A673 (cell line): ENCODE measurements at regions not wholly inside any gene's neighbourhood (a gene's known extent, or its start where the extent isn't known, plus 50 kb on each side); places are given as distances from the start of the nearest gene placed in this dataset.

Experiments used
- BruUV-seq: library from RNA; stranded (reverse); fragments of 400-500 nt; replicated peaks from 2 replicates; lab custom pipeline; 2021; lab: Mats Ljungman, UMichigan
- CTCF ChIA-PET: fragments of 300-600 bp; sonication (Branson Sonifier 250); formaldehyde crosslinking; loops from one replicate; lab custom pipeline; 2022; ENCODE audit warnings: antibody characterized with exemption; lab: Charles Lee
- POLR2A ChIA-PET: fragments of 300-600 bp; sonication (Branson Sonifier 250); formaldehyde crosslinking; loops from one replicate; lab custom pipeline; 2022; ENCODE audit warnings: antibody characterized with exemption; ENCODE audit not compliant: low non-redundant PET; lab: Charles Lee
- DNase-seq: peaks from one replicate; pipeline ENCODE4 v3.0.0-alpha.2; 2015; ENCODE audit warnings: low spot score
- H3K27ac ChIP-seq: fragments of 200-600 bp; sonication (generic); 2 replicates; pipeline ENCODE4 v1.5.1; 2016; ENCODE audit warnings: mixed run types, low read depth, mild to moderate bottlenecking, mixed read lengths, antibody characterized with exemption, low read length; ENCODE audit not compliant: poor library complexity, severe bottlenecking
- H3K27me3 ChIP-seq: fragments of 200-600 bp; sonication (generic); replicated peaks from 2 replicates; pipeline ENCODE4 v1.6.1; 2017; ENCODE audit warnings: mixed run types, low read depth, mild to moderate bottlenecking, mixed read lengths, antibody characterized with exemption, low read length; ENCODE audit not compliant: insufficient read depth, poor library complexity
- H3K36me3 ChIP-seq: fragments of 200-600 bp; sonication (generic); 2 replicates; pipeline ENCODE4 v1.6.1; 2016; ENCODE audit warnings: mixed run types, mild to moderate bottlenecking, mixed read lengths, antibody characterized with exemption, low read length; ENCODE audit not compliant: insufficient read depth, poor library complexity, severe bottlenecking
- H3K4me1 ChIP-seq: fragments of 200-600 bp; sonication (generic); 2 replicates; pipeline ENCODE4 v1.6.1; 2017; ENCODE audit warnings: mixed run types, mild to moderate bottlenecking, mixed read lengths, antibody characterized with exemption, low read length; ENCODE audit not compliant: insufficient read depth, poor library complexity, severe bottlenecking
- H3K4me3 ChIP-seq: fragments of 200-600 bp; sonication (generic); 2 replicates; pipeline ENCODE4 v1.5.1; 2016; ENCODE audit warnings: low read depth, mixed run types, mild to moderate bottlenecking, mixed read lengths, low read length; ENCODE audit not compliant: poor library complexity, severe bottlenecking
- H3K9me3 ChIP-seq: fragments of 200-600 bp; sonication (generic); 2 replicates; pipeline ENCODE4 v1.6.1; 2016; ENCODE audit warnings: mixed run types, low read depth, mild to moderate bottlenecking, mixed read lengths, antibody characterized with exemption, low read length; ENCODE audit not compliant: poor library complexity, severe bottlenecking
- EZH2 ChIP-seq: fragments of 200-600 bp; sonication (generic); IDR thresholded peaks from 2 replicates; pipeline ENCODE4 v1.6.1; 2017; ENCODE audit warnings: borderline replicate concordance, low read depth, mild to moderate bottlenecking, mixed read lengths, antibody characterized with exemption, low read length; ENCODE audit not compliant: poor library complexity, severe bottlenecking
- intact Hi-C: fragments of 100-400 bp; cut with micrococcal nuclease; formaldehyde crosslinking; loops from one replicate; pipeline ENCODE4 v1.10.0; 2022; ENCODE audit not compliant: unreplicated experiment
- TF ChIP-seq, protein P1 (sequence below): fragments of 300-800, 200-600 bp; sonication (generic); conservative IDR thresholded peaks from 2 replicates; pipeline ENCODE4 v1.5.1; 2017; ENCODE audit warnings: low read depth, mild to moderate bottlenecking, antibody characterized with exemption, low read length, moderate library complexity, mixed read lengths

DNA sequence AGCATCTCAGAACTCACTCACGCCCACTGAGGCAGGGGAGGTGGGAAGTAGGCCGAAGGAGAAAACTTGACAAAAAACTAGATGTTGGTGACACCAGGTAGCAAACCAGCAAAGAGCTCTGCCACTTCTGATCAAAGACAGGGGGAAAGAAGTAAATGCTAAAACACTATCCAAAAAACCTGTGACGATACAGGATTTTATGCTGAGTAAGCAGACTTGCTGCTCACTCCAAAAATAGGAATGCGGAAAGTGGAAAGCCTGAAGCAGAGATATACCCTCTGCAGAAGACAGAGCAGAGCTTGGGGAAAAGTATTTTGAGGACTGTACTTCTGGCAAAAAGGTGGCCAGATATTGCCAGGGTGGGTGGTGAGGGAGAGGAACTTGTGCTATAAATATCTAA lies 73.3 kb upstream of the YPEL5 start:
- CTCF ChIA-PET, result interaction anchor here (0.5 to 0.7 kb wide), 3 partner anchors 124 to 1813 kb away, joined by 4 to 8 read pairs (median 4); no protein-coding TSS in a partner anchor
- DNase-seq, result no peak
- H3K36me3 ChIP-seq, result no peaks in the 10 kb centered on the region
- no peaks in the 10 kb centered on the region for H3K4me1 ChIP-seq
- no peak overlapping the region for H3K4me3 ChIP-seq
- H3K9me3 ChIP-seq, result no peaks in the 10 kb centered on the region
- POLR2A ChIA-PET, result interaction anchor here (0.6 kb wide), 1 partner anchor 957 kb away, joined by 4 read pairs; no protein-coding TSS in a partner anchor
- H3K27me3 ChIP-seq, result no peaks in the 10 kb centered on the region
- TF ChIP-seq, protein P1, sequence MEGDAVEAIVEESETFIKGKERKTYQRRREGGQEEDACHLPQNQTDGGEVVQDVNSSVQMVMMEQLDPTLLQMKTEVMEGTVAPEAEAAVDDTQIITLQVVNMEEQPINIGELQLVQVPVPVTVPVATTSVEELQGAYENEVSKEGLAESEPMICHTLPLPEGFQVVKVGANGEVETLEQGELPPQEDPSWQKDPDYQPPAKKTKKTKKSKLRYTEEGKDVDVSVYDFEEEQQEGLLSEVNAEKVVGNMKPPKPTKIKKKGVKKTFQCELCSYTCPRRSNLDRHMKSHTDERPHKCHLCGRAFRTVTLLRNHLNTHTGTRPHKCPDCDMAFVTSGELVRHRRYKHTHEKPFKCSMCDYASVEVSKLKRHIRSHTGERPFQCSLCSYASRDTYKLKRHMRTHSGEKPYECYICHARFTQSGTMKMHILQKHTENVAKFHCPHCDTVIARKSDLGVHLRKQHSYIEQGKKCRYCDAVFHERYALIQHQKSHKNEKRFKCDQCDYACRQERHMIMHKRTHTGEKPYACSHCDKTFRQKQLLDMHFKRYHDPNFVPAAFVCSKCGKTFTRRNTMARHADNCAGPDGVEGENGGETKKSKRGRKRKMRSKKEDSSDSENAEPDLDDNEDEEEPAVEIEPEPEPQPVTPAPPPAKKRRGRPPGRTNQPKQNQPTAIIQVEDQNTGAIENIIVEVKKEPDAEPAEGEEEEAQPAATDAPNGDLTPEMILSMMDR, result no peak
- TF ChIP-seq EZH2, result no peak
- no TSS peak for BruUV-seq
- H3K27ac ChIP-seq, result no peak overlapping the region
- intact Hi-C loops, result loop anchor here (2.0 to 10.0 kb wide), 5 partner anchors 151 to 1249 kb away; no protein-coding TSS in a partner anchor

DNA sequence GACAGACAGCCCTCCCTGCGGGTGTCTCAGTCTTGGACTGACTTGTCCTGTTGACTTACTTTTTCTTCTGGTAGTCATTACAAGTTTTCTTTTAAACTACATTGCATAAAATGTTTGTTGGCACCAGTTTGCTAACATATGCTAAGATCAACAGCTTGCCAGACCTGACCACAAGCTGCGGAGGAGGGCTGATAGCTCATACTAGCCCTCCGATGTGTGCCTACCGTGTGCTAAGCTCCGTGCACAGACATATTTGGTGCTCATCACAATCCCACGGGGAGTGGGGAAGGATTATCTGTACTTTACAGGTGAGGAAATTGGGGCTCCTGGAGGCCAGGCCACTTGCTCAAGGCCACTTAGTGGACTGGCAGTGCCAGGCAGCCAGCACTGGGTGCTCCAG lies 72.8 kb upstream of the YPEL5 start:
- H3K4me1 ChIP-seq, result no peaks in the 10 kb centered on the region
- DNase-seq, result no peak
- no peaks in the 10 kb centered on the region for H3K27me3 ChIP-seq
- no peak overlapping the region for H3K4me3 ChIP-seq
- intact Hi-C loops, result loop anchor here (5.0 to 10.0 kb wide), 4 partner anchors 232 to 1249 kb away; no protein-coding TSS in a partner anchor
- POLR2A ChIA-PET, result interaction anchor here (0.6 kb wide), 1 partner anchor 958 kb away, joined by 4 read pairs; no protein-coding TSS in a partner anchor
- H3K27ac ChIP-seq, result no peak overlapping the region
- TF ChIP-seq, protein P1, result no peak
- TF ChIP-seq EZH2, result no peak
- BruUV-seq, result no TSS peak
- CTCF ChIA-PET, result interaction anchor here (0.5 to 0.7 kb wide), 2 partner anchors 124 to 1026 kb away, joined by 4 to 8 read pairs; no protein-coding TSS in a partner anchor
- H3K36me3 ChIP-seq, result no peaks in the 10 kb centered on the region
- no peaks in the 10 kb centered on the region for H3K9me3 ChIP-seq

DNA sequence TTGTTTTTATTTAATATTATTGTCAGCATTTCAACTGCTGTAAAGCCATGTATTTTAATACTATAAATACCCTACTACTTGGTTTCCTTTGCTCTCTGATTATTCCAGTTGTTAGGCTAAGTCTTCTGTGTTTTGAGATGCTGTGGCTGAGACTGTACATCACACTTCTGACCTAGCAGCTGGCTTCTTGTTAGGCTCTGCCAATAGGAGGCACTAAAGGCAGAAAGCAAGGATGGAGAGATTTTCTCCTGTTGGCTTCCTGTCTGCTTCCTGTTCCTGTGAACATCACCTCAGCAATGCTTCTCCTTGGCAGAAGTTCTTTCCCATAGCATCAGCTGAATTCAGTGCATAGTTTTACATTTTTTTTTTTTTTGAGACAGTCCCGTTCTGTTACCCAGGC lies 68.3 kb upstream of the YPEL5 start:
- DNase-seq, result peak; percentile 26
- Histone ChIP-seq H3K4me3 (no peak overlapping the region), H3K9me3 (peaks cover 4% of the 10 kb centered on the region), H3K27me3 (no peaks in the 10 kb centered on the region), H3K27ac (no peak overlapping the region), H3K4me1 (no peaks in the 10 kb centered on the region), H3K36me3 (no peaks in the 10 kb centered on the region)
- intact Hi-C loops, result loop anchor here (10.0 kb wide), 2 partner anchors 774 to 1254 kb away; no protein-coding TSS in a partner anchor
- POLR2A ChIA-PET, result no interaction called here
- CTCF ChIA-PET, result interaction anchor here (0.6 kb wide), 1 partner anchor 1003 kb away, joined by 3 read pairs; no protein-coding TSS in a partner anchor
- BruUV-seq, result no TSS peak
- TF ChIP-seq EZH2, result no peak
- TF ChIP-seq, protein P1, result peak; percentile 38
